Uterus (tissue), 2 donors: ENCODE measurements at regions not wholly inside any gene's neighbourhood (a gene's known extent, or its start where the extent isn't known, plus 50 kb on each side); places are given as distances from the start of the nearest gene placed in this dataset.

Source experiments
- CTCF ChIP-seq, 4 experiments: fragments of 200-600 bp in 2 of 4; fragments of 450-650 bp in 2 of 4; sonication (generic) in 2 of 4; IDR thresholded peaks; one replicate each; pipeline ENCODE4 v1.5.1; 2016 to 2019; ENCODE audit warnings: antibody characterized with exemption in 4 of 4, mild to moderate bottlenecking in 2 of 4, moderate library complexity in 1 of 4
- POLR2A ChIP-seq, 2 donors: fragments of 450-650 bp; IDR thresholded peaks; one replicate each; pipeline ENCODE4 v1.6.1; 2016; ENCODE audit warnings: antibody characterized with exemption in 2 of 2, mild to moderate bottlenecking in 1 of 2, moderate library complexity in 1 of 2

- TF ChIP-seq CTCF (IDR thresholded peaks at IDR 0.05) (no peak), POLR2A (IDR thresholded peaks at IDR 0.05) (no peak)
Measured at GRCh38 chr14:85217412-85217811, 312.5 kb upstream of the FLRT2 start.
